Naive thymus-derived CD4-positive, alpha-beta T cell (primary cell): ENCODE measurements at regions not wholly inside any gene's neighbourhood (a gene's known extent, or its start where the extent isn't known, plus 50 kb on each side); places are given as distances from the start of the nearest gene placed in this dataset.
A peak's percentile ranks its signal among the peaks of the same experiment; 100 is the strongest.

ENCODE experiments used
- ATAC-seq: fragments of 150-1000 bp; cut with Tn5 transposase; 2 replicates; pipeline ENCODE4 v1.10.0; 2021; ENCODE audit warnings: mild to moderate bottlenecking, moderate library complexity
- CTCF ChIA-PET: fragments of 350-600 bp; sonication (Branson Sonifier 250); formaldehyde crosslinking; loops from one replicate; lab custom pipeline; 2021; ENCODE audit warnings: antibody characterized with exemption; lab: Charles Lee
- POLR2A ChIA-PET: fragments of 350-600 bp; sonication (Branson Sonifier 250); formaldehyde crosslinking; loops from one replicate; lab custom pipeline; 2021; ENCODE audit warnings: antibody characterized with exemption, inconsistent platforms; lab: Charles Lee
- DNase-seq, 9 donors: peaks; one replicate each; pipeline versions ENCODE4 v3.0.0 to v3.0.0-alpha.2; 2020 to 2022; ENCODE audit warnings: mixed read lengths in 1 of 9
- H3K27ac ChIP-seq: one replicate; pipeline ENCODE4 v1.7.0; 2013; ENCODE audit warnings: mild to moderate bottlenecking, low read depth, low read length, moderate library complexity
- H3K27me3 ChIP-seq, 2 donors: one replicate each; pipeline ENCODE4 v1.7.0; 2013; ENCODE audit warnings: low read length in 2 of 2, mild to moderate bottlenecking in 2 of 2, moderate library complexity in 2 of 2; ENCODE audit not compliant: control insufficient read depth in 2 of 2, insufficient read depth in 2 of 2
- H3K36me3 ChIP-seq, 3 experiments: 1 replicate in 2 of 3; 2 replicates in 1 of 3; pipeline ENCODE4 v1.7.0; 2013; ENCODE audit warnings: low read length in 3 of 3, mild to moderate bottlenecking in 3 of 3, moderate library complexity in 1 of 3; ENCODE audit not compliant: insufficient read depth in 3 of 3, control insufficient read depth in 2 of 3
- H3K4me1 ChIP-seq, 2 donors: one replicate each; pipeline ENCODE4 v1.7.0; 2013; ENCODE audit warnings: low read length in 2 of 2, mild to moderate bottlenecking in 2 of 2, moderate library complexity in 1 of 2; ENCODE audit not compliant: control insufficient read depth in 2 of 2, insufficient read depth in 2 of 2
- H3K4me3 ChIP-seq: 2 replicates; pipeline ENCODE4 v1.7.0; 2013; ENCODE audit warnings: mild to moderate bottlenecking, low read length
- H3K9me3 ChIP-seq, 3 experiments: 1 replicate in 2 of 3; 2 replicates in 1 of 3; pipeline ENCODE4 v1.7.0; 2013; ENCODE audit warnings: low read length in 3 of 3; ENCODE audit not compliant: control insufficient read depth in 2 of 3
- H3K27ac Mint-ChIP-seq, 9 donors: one replicate each; pipeline ENCODE4 v1.8.0; 2020 to 2022; ENCODE audit warnings: mixed read lengths in 9 of 9, mild to moderate bottlenecking in 8 of 9, moderate library complexity in 5 of 9, inconsistent platforms in 2 of 9
- H3K27me3 Mint-ChIP-seq, 5 donors: one replicate each; pipeline ENCODE4 v1.8.0; 2021 to 2022; ENCODE audit warnings: mixed read lengths in 5 of 5, mild to moderate bottlenecking in 1 of 5
- H3K36me3 Mint-ChIP-seq, 5 donors: one replicate each; pipeline ENCODE4 v1.8.0; 2020 to 2022; ENCODE audit warnings: mixed read lengths in 5 of 5, mild to moderate bottlenecking in 3 of 5, inconsistent platforms in 1 of 5
- H3K4me1 Mint-ChIP-seq, 7 donors: one replicate each; pipeline ENCODE4 v1.8.0; 2020 to 2022; ENCODE audit warnings: mixed read lengths in 7 of 7, mild to moderate bottlenecking in 3 of 7, inconsistent platforms in 1 of 7
- H3K4me3 Mint-ChIP-seq, 10 donors: one replicate each; pipeline ENCODE4 v1.8.0; 2020 to 2022; ENCODE audit warnings: mild to moderate bottlenecking in 10 of 10, mixed read lengths in 10 of 10, moderate library complexity in 6 of 10, inconsistent platforms in 2 of 10
- H3K9me3 Mint-ChIP-seq, 11 donors: one replicate each; pipeline ENCODE4 v1.8.0; 2020 to 2022; ENCODE audit warnings: mixed read lengths in 11 of 11, mild to moderate bottlenecking in 4 of 11, inconsistent platforms in 1 of 11, moderate library complexity in 1 of 11
- intact Hi-C, 2 donors: fragments of 100-400 bp; cut with micrococcal nuclease; formaldehyde crosslinking; loops; one replicate each; pipeline ENCODE4 v1.15.1; 2023

DNA sequence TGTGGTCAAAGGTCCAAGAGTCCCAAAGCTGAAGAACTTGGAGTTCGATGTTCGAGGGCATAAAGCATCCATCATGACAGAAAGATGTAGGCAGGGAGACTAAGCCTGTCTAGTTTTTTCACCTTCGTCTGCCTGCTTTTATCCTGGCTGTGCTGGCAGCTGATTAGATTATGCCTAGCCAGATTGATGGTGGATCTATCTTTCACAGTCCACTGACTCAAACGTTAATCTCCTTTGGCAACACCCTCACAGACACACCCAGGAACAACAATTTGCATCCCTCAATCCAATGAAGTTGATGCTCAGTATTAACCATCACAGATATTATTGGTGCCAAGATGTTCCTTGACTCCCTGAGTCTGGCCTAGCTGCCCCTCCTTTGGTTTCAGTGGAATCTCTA, 530.8 kb upstream of the CLINT1 start:
- Histone ChIP-seq H3K27ac (no peak overlapping the region), H3K4me3 (no peak overlapping the region), H3K4me1 (no peaks in the 10 kb centered on the region), H3K9me3 (no peaks in the 10 kb centered on the region), H3K27me3 (no peaks in the 10 kb centered on the region), H3K36me3 (no peaks in the 10 kb centered on the region)
- ATAC-seq (no peak), DNase-seq (no peak)
- intact Hi-C loops: no loop called here
- Mint-ChIP-seq H3K9me3 (peaks cover 0 to 14% (median 9%) of the 10 kb centered on the region in 11 donors), H3K36me3 (peaks cover 0 to 3% (median 0%) of the 10 kb centered on the region in 5 donors), H3K27ac (no peak overlapping the region), H3K4me3 (no peak overlapping the region), H3K27me3 (no peaks in the 10 kb centered on the region), H3K4me1 (no peaks in the 10 kb centered on the region)
- ChIA-PET POLR2A (interaction anchor here (0.6 kb wide), 1 partner anchor 24 kb away, joined by 6 read pairs; no protein-coding TSS in a partner anchor), CTCF (no interaction called here)

DNA sequence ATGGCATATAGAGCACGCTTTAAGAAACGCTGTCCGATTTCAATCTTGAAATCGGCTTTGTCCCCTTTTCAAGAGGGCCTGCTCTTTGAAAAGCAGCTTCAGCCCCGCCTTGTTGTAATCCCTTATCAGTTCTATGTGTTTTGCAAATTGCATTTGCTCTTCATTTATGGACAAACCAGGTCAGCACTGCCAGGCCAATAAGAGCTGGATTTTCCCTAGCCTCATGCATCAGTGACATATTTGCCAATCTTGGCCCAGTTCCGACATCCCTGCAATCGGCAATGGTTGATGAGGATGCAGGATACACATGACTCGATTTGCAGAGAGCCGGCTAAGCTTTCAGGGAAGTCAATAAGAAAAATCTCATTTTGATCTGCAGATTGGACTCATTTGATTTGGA, 529.1 kb upstream of the CLINT1 start:
- Mint-ChIP-seq H3K36me3 (peaks cover 0 to 6% (median 0%) of the 10 kb centered on the region in 5 donors), H3K4me1 (no peaks in the 10 kb centered on the region), H3K27ac (no peak overlapping the region), H3K27me3 (no peaks in the 10 kb centered on the region), H3K4me3 (no peak overlapping the region), H3K9me3 (peaks cover 0 to 20% (median 11%) of the 10 kb centered on the region in 11 donors)
- CTCF ChIA-PET: interaction anchor here (0.6 kb wide), 1 partner anchor 16 kb away, joined by 5 read pairs; no protein-coding TSS in a partner anchor
- no peaks in the 10 kb centered on the region for H3K36me3 ChIP-seq
- H3K9me3 ChIP-seq: no peaks in the 10 kb centered on the region
- no peak overlapping the region for H3K4me3 ChIP-seq
- ATAC-seq: no peak
- POLR2A ChIA-PET: no interaction called here
- no peak overlapping the region for H3K27ac ChIP-seq
- DNase-seq: no peak
- H3K27me3 ChIP-seq: no peaks in the 10 kb centered on the region
- intact Hi-C loops: no loop called here
- H3K4me1 ChIP-seq: no peaks in the 10 kb centered on the region

DNA sequence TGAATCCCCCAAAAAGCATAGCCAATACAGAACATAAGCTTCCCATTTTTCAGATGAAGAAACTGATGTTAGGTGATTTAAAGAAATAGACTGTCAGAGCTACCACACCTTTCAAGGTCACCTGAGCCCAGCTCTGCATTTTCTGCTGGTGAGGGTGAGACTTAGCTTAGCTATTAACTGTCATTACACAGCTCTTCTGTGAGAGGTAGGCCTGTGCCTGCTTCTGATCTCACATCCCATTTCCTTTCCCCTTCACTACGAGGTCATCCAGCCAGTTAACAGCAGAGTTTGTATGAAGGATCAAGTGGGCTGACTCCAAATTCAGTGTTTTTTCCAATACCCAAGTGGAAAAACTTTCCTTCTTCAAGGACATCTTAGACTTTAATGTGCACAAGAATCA, 528.6 kb upstream of the CLINT1 start:
- POLR2A ChIA-PET: no interaction called here
- Mint-ChIP-seq H3K27ac (no peak overlapping the region), H3K4me1 (peaks cover 0 to 4% (median 0%) of the 10 kb centered on the region in 7 donors), H3K27me3 (no peaks in the 10 kb centered on the region), H3K4me3 (no peak overlapping the region), H3K9me3 (peaks cover 0 to 20% (median 11%) of the 10 kb centered on the region in 11 donors), H3K36me3 (peaks cover 0 to 6% (median 0%) of the 10 kb centered on the region in 5 donors)
- no peaks in the 10 kb centered on the region for H3K27me3 ChIP-seq
- no peak overlapping the region for H3K27ac ChIP-seq
- no peaks in the 10 kb centered on the region for H3K4me1 ChIP-seq
- H3K4me3 ChIP-seq: no peak overlapping the region
- ATAC-seq (no peak), DNase-seq (no peak)
- no peaks in the 10 kb centered on the region for H3K36me3 ChIP-seq
- no peaks in the 10 kb centered on the region for H3K9me3 ChIP-seq
- CTCF ChIA-PET: interaction anchor here (0.6 to 0.9 kb wide), 2 partner anchors 16 to 20 kb away, joined by 3 to 5 read pairs; no protein-coding TSS in a partner anchor
- intact Hi-C loops: no loop called here

DNA sequence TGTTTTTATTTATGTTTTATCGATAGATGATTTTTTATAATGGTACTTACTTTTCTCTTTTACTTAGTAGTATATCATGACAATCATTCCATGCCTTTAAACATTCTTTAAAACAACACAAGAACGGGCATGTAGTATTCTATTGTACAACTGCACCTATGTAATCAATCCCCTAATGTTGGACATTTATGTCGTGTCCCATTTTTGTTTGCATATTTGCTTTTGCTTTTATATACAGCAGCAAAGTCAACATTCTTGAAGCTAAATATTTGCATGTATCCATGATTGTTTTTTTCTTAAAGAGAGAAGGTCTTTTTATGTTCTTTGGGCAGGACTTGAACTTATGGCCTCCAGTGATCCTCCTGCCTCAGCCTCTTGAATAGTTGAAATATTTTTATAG, 527.0 kb upstream of the CLINT1 start:
- no peak for DNase-seq
- H3K36me3 Mint-ChIP-seq: peaks cover 0 to 6% (median 0%) of the 10 kb centered on the region in 5 donors
- peaks cover 0 to 5% (median 0%) of the 10 kb centered on the region in 7 donors for H3K4me1 Mint-ChIP-seq
- no peaks in the 10 kb centered on the region for H3K36me3 ChIP-seq
- no peak overlapping the region for H3K27ac ChIP-seq
- no peak for ATAC-seq
- no peak overlapping the region for H3K4me3 Mint-ChIP-seq
- H3K4me1 ChIP-seq: no peaks in the 10 kb centered on the region
- H3K9me3 Mint-ChIP-seq: peaks cover 0 to 20% (median 11%) of the 10 kb centered on the region in 11 donors
- H3K27ac Mint-ChIP-seq: no peak overlapping the region
- ChIA-PET POLR2A (no interaction called here), CTCF (no interaction called here)
- no peaks in the 10 kb centered on the region for H3K27me3 ChIP-seq
- H3K9me3 ChIP-seq: no peaks in the 10 kb centered on the region
- no peaks in the 10 kb centered on the region for H3K27me3 Mint-ChIP-seq
- no peak overlapping the region for H3K4me3 ChIP-seq
- intact Hi-C loops: no loop called here

DNA sequence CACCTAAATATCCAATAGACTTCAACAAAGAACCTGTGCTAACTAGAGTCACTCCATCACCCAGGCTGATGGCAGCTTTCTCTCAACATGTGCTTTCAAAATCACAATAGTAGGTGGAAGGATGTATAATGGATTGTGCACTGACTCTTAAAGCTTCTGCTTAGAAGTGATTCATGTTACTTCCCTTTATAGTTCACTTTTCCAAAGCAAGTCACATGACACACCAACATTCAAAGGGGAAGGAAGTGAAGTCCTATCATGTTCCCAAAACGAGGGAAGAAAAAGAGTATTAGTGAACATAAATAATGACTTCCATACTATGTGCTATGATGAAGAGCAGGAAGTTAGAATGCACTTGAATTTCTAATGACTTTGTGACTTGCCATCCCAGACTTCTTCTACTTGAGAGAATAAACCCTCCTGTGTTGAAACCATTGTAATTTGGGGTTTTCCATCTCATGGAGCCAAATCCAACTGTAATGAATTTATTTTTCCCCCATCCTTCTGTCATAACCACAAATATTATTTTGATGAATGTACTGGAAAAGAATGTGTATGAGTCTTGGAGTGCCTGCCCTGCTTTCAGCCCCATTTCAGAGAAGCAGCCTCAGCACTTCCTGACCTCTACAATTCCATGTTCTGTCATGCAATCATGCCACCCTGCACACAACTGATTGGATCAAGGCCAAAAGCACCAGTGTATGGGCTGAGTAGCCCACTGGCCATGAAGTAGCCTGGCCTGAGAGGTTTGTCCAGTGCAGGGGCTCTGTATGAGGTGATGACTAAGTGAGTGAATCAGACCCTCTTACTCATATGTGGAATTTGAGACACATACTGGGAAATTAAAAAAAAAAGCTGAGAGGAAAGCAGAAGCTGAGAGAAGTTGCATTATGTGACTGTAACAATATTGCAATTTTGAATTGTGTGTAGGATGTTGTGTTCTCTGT, 525.9 kb upstream of the CLINT1 start:
- H3K4me3 Mint-ChIP-seq: no peak overlapping the region
- no peaks in the 10 kb centered on the region for H3K27me3 Mint-ChIP-seq
- Histone ChIP-seq H3K27ac (no peak overlapping the region), H3K27me3 (no peaks in the 10 kb centered on the region), H3K4me1 (no peaks in the 10 kb centered on the region), H3K9me3 (no peaks in the 10 kb centered on the region), H3K36me3 (no peaks in the 10 kb centered on the region), H3K4me3 (no peak overlapping the region)
- ChIA-PET POLR2A (no interaction called here), CTCF (no interaction called here)
- peaks cover 0 to 20% (median 11%) of the 10 kb centered on the region in 11 donors for H3K9me3 Mint-ChIP-seq
- intact Hi-C loops: no loop called here
- peaks cover 0 to 6% (median 0%) of the 10 kb centered on the region in 7 donors for H3K4me1 Mint-ChIP-seq
- no peak overlapping the region for H3K27ac Mint-ChIP-seq
- H3K36me3 Mint-ChIP-seq: peaks cover 0 to 6% (median 0%) of the 10 kb centered on the region in 5 donors
- DNase-seq: no peak
- ATAC-seq: peak; percentile 74

DNA sequence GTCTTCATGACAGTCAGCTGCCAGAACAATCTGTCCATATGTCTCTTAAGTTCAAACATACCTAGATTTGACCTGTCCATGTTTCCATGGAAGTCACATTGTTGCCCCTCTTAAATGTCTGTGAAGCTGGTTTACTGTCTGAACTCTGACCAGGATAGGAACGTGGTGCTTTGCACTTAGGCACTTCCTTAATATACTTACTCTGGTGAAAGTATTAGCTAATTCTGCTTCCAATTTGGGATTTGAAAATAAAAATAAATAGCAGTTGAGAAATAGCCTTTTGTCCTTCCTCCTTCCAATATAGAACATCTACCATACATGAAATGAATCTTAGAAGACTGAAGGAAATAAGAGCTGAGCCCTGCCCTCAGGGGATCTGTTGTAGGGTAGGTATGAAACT, 524.5 kb upstream of the CLINT1 start:
- Histone ChIP-seq H3K36me3 (no peaks in the 10 kb centered on the region), H3K27me3 (no peaks in the 10 kb centered on the region), H3K4me1 (no peaks in the 10 kb centered on the region), H3K9me3 (no peaks in the 10 kb centered on the region), H3K4me3 (no peak overlapping the region), H3K27ac (no peak overlapping the region)
- CTCF ChIA-PET: no interaction called here
- ATAC-seq (no peak), DNase-seq (no peak)
- Mint-ChIP-seq H3K4me3 (no peak overlapping the region), H3K36me3 (peaks cover 0 to 6% (median 0%) of the 10 kb centered on the region in 5 donors), H3K27me3 (no peaks in the 10 kb centered on the region), H3K27ac (no peak overlapping the region), H3K4me1 (peaks cover 0 to 8% (median 0%) of the 10 kb centered on the region in 7 donors), H3K9me3 (peaks cover 0 to 20% (median 11%) of the 10 kb centered on the region in 11 donors)
- POLR2A ChIA-PET: no interaction called here
- intact Hi-C loops: no loop called here
